ENCODE measurements at regions not wholly inside any gene's neighbourhood (a gene's known extent, or its start where the extent isn't known, plus 50 kb on each side); places are given as distances from the start of the nearest gene placed in this dataset.

DNA sequence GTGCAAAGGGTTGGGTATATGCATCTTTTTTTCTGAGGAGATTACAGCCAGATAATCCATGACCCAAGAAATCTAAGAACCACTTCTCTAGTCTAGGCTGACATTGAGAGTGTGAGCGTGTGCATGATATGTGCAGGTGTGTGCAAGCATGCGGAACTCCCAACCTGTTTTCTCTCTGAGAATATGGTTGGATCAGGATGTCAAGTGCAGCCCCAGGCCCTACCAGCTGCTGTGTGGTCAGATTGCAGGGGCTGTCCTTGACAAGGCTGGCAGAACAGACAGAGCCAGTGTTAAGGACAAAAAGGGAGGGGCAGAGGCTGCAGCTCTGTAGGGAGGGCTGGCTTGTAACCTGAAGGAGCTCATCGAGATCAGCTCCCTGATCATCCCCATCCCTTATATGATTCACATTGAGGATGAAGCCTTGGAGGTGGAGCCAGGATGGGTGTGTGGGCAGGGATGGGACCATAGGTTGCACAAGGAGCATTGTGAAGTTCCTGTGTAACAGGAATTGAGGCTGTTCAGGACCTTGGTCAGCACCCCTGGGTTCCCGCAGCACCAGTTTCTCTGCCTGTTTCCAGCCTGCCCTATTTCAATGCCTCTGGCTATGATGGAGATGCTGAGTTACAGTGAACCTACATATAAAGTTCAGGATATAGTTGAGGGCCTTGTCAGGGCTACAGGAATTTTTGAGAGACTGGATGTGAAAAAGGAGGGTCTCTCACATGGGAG, 52.6 kb upstream of the ARAP3 start:
- no peak for TF ChIP-seq POLR2AphosphoS5 (IDR thresholded peaks at IDR 0.05)
- TF ChIP-seq EP300 (IDR thresholded peaks at IDR 0.05): no peak
- TF ChIP-seq, protein P1, sequence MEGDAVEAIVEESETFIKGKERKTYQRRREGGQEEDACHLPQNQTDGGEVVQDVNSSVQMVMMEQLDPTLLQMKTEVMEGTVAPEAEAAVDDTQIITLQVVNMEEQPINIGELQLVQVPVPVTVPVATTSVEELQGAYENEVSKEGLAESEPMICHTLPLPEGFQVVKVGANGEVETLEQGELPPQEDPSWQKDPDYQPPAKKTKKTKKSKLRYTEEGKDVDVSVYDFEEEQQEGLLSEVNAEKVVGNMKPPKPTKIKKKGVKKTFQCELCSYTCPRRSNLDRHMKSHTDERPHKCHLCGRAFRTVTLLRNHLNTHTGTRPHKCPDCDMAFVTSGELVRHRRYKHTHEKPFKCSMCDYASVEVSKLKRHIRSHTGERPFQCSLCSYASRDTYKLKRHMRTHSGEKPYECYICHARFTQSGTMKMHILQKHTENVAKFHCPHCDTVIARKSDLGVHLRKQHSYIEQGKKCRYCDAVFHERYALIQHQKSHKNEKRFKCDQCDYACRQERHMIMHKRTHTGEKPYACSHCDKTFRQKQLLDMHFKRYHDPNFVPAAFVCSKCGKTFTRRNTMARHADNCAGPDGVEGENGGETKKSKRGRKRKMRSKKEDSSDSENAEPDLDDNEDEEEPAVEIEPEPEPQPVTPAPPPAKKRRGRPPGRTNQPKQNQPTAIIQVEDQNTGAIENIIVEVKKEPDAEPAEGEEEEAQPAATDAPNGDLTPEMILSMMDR (IDR thresholded peaks at IDR 0.05): no peak
- no peak for TF ChIP-seq POLR2A (IDR thresholded peaks at IDR 0.05)
- WGBS, 2 donors: 49 to 50% methylated on average over 4 of the region's 4 CpGs
- H3K27me3 ChIP-seq: peaks cover 0 to 3% (median 0%) of the 10 kb centered on the region in 3 donors
- no peaks in the 10 kb centered on the region for H3K4me1 ChIP-seq
- no peak for DNase-seq
- H3K36me3 ChIP-seq: no peaks in the 10 kb centered on the region
- H3K27ac ChIP-seq: no peak overlapping the region
- intact Hi-C loops (cut with DNase I): no loop called here
- no peaks in the 10 kb centered on the region for H3K9me3 ChIP-seq
- no peak overlapping the region for H3K4me3 ChIP-seq

DNA sequence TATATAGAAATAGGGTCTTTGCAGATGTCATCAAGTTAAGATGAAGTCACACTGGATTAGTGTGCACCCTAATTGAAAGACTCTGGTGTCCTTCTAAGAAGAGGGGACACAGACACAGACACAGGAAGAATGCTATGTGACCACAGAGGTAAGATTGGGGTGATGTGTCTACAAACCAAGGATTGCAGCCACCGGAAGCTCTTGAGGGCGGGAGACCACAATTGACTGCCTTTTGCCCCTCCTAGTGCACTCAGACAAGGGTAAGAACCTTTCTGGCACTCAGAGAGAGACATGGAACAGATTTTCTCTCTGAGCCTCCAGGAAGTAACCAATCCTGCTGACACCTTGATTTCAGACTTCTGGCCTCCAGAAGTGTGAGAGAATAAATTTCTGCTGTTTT, 51.2 kb upstream of the ARAP3 start:
- WGBS, 2 donors: 68 to 79% methylated on average over 2 of the region's 2 CpGs
- DNase-seq: no peak
- no peak overlapping the region for H3K27ac ChIP-seq
- no peaks in the 10 kb centered on the region for H3K9me3 ChIP-seq
- no peaks in the 10 kb centered on the region for H3K4me1 ChIP-seq
- no peaks in the 10 kb centered on the region for H3K36me3 ChIP-seq
- H3K4me3 ChIP-seq: no peak overlapping the region
- no peaks in the 10 kb centered on the region for H3K27me3 ChIP-seq
- intact Hi-C loops (cut with DNase I): no loop called here
- TF ChIP-seq EP300 (IDR thresholded peaks at IDR 0.05) (no peak), POLR2A (IDR thresholded peaks at IDR 0.05) (no peak), POLR2AphosphoS5 (IDR thresholded peaks at IDR 0.05) (no peak)
- TF ChIP-seq, protein P1 (IDR thresholded peaks at IDR 0.05): no peak

DNA sequence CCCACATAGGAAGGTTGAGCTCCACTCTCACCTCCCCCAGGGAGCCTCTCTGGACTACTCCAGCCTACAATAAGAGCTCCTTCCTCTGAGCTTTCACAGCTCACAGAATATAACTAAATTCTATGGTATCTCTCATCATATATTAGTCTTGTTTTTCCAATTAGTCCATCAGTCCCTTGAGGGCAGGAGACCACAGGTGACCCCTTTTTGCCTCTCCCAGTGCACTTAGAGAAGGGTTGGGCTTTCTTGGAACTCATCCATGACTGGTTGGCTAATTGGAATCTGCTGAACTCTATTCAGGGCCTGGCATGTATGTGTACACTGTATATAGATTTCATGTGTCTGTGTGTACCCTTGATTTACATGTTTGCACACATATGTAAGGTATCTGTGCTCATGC, 50.4 kb upstream of the ARAP3 start:
- TF ChIP-seq POLR2A (IDR thresholded peaks at IDR 0.05): no peak
- TF ChIP-seq, protein P1 (IDR thresholded peaks at IDR 0.05): no peak
- TF ChIP-seq POLR2AphosphoS5 (IDR thresholded peaks at IDR 0.05): no peak
- TF ChIP-seq EP300 (IDR thresholded peaks at IDR 0.05): no peak
- H3K4me1 ChIP-seq: no peaks in the 10 kb centered on the region
- intact Hi-C loops (cut with DNase I): no loop called here

More for the DNA sequence above, 50.4 kb upstream of the ARAP3 start:
- Histone ChIP-seq H3K27me3 (no peaks in the 10 kb centered on the region), H3K27ac (no peak overlapping the region), H3K9me3 (no peaks in the 10 kb centered on the region), H3K36me3 (no peaks in the 10 kb centered on the region), H3K4me3 (no peak overlapping the region)
- DNase-seq: no peak

All from sigmoid colon (tissue), 6 donors.